ENCODE measurements at regions not wholly inside any gene's neighbourhood (a gene's known extent, or its start where the extent isn't known, plus 50 kb on each side); places are given as distances from the start of the nearest gene placed in this dataset.

DNA sequence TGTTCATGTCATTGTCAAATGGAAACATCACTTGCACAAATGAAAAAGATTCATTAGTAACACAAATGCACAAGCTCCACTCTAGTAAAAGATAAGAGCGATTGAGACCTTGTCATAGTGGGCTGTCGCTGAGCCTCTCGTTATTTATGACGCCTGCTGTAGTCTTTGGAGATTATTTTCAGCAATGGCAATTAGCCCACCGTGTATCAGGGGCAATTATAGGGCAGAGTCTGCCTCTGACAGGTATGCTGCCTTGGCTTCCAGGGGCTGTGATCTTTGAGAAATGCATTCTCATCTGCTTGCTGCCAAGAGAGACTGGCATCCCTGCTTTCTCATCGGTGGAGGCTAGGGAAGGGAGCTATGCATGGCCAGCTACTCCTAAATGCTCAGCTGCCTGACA is 426.8 kb upstream of the CLINT1 start:
- H2AFZ ChIP-seq (ENCODE audit: low read depth, low read length, severe bottlenecking), result no peak overlapping the region
- no peaks in the 10 kb centered on the region for H3K27me3 ChIP-seq (ENCODE audit: low read length)
- H3K9me3 ChIP-seq (ENCODE audit: insufficient read depth, low read length), result peaks cover 5% of the 10 kb centered on the region; the same call in 1 of the 2 replicates
- H3K36me3 ChIP-seq (ENCODE audit: low read length), result no peaks in the 10 kb centered on the region
- H4K20me1 ChIP-seq (ENCODE audit: low read depth, low read length), result no peaks in the 10 kb centered on the region
- H3K4me3 ChIP-seq (ENCODE audit: insufficient read depth, low read length, poor library complexity, severe bottlenecking), result no peak overlapping the region
- no peak overlapping the region for H3K27ac ChIP-seq (ENCODE audit: low read depth, low read length)
- no peak overlapping the region for H3K4me2 ChIP-seq (ENCODE audit: low read depth, low read length, poor library complexity, severe bottlenecking)
- no peak overlapping the region for H3K9ac ChIP-seq (ENCODE audit: low read length)
- TF ChIP-seq EZH2phosphoT487 (conservative IDR thresholded peaks at IDR 0.05; ENCODE audit: low read length), result no peak
- TF ChIP-seq, protein P1, sequence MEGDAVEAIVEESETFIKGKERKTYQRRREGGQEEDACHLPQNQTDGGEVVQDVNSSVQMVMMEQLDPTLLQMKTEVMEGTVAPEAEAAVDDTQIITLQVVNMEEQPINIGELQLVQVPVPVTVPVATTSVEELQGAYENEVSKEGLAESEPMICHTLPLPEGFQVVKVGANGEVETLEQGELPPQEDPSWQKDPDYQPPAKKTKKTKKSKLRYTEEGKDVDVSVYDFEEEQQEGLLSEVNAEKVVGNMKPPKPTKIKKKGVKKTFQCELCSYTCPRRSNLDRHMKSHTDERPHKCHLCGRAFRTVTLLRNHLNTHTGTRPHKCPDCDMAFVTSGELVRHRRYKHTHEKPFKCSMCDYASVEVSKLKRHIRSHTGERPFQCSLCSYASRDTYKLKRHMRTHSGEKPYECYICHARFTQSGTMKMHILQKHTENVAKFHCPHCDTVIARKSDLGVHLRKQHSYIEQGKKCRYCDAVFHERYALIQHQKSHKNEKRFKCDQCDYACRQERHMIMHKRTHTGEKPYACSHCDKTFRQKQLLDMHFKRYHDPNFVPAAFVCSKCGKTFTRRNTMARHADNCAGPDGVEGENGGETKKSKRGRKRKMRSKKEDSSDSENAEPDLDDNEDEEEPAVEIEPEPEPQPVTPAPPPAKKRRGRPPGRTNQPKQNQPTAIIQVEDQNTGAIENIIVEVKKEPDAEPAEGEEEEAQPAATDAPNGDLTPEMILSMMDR (IDR thresholded peaks at IDR 0.05; ENCODE audit: insufficient read depth, low read length, poor library complexity, severe bottlenecking), result no peak
- H3K79me2 ChIP-seq (ENCODE audit: insufficient read depth, low read length), result no peaks in the 10 kb centered on the region
- no peaks in the 10 kb centered on the region for H3K9me2 ChIP-seq (replicated peaks; ENCODE audit: insufficient read depth, low read length)
- no peaks in the 10 kb centered on the region for H3F3A ChIP-seq (ENCODE audit: insufficient read depth)

DNA sequence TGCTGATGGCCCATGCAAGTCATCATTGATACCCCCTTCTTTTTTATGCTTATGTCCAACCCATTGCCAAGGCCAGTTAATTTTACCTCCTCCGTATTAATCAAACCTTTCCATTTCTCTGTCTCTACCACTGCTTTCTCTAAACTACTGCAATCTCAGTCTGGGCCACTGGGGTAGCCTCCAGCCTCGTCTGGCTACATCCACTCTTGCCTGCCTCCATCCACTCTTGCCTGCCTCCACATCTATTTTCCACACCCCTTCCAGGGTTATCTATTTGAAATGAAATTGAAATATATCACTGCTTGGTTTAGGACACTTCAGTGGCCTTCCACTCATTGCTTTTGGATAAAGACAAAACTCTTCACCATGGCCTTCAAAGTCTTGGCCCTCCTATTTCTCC is 425.3 kb upstream of the CLINT1 start:
- H3K4me3 ChIP-seq (ENCODE audit: insufficient read depth, low read length, poor library complexity, severe bottlenecking), result no peak overlapping the region
- no peaks in the 10 kb centered on the region for H3K36me3 ChIP-seq (ENCODE audit: low read length)
- peaks cover 5% of the 10 kb centered on the region; the same call in 1 of the 2 replicates for H3K9me3 ChIP-seq (ENCODE audit: insufficient read depth, low read length)
- H3F3A ChIP-seq (ENCODE audit: insufficient read depth), result no peaks in the 10 kb centered on the region
- no peak overlapping the region for H2AFZ ChIP-seq (ENCODE audit: low read depth, low read length, severe bottlenecking)
- H3K27me3 ChIP-seq (ENCODE audit: low read length), result no peaks in the 10 kb centered on the region
- no peaks in the 10 kb centered on the region for H4K20me1 ChIP-seq (ENCODE audit: low read depth, low read length)
- no peaks in the 10 kb centered on the region for H3K79me2 ChIP-seq (ENCODE audit: insufficient read depth, low read length)
- H3K9ac ChIP-seq (ENCODE audit: low read length), result no peak overlapping the region
- no peaks in the 10 kb centered on the region for H3K9me2 ChIP-seq (replicated peaks; ENCODE audit: insufficient read depth, low read length)
- no peak for TF ChIP-seq EZH2phosphoT487 (conservative IDR thresholded peaks at IDR 0.05; ENCODE audit: low read length)
- TF ChIP-seq, protein P1 (IDR thresholded peaks at IDR 0.05; ENCODE audit: insufficient read depth, low read length, poor library complexity, severe bottlenecking), result no peak
- no peak overlapping the region for H3K4me2 ChIP-seq (ENCODE audit: low read depth, low read length, poor library complexity, severe bottlenecking)
- H3K27ac ChIP-seq (ENCODE audit: low read depth, low read length), result no peak overlapping the region

DNA sequence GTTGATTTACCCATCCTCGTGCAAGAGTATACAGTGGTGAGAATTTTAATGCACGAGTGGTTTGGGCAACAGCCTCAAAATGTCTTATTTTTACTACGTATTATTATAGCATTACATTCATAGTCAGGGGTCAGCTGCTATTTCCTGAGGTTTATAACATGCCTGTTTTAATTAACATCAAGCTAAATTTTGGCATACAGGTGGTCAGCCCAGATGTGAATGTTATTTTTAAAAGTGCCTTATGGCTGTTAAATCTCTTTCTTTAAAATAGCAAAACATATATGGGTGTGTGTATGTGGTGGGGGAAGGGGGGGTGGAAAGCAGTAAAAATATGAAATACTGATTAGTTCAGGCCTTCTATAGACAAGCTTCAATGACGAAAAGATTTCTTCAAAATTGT is 424.5 kb upstream of the CLINT1 start:
- Histone ChIP-seq H3K27me3 (ENCODE audit: low read length) (no peaks in the 10 kb centered on the region), H3K36me3 (ENCODE audit: low read length) (no peaks in the 10 kb centered on the region), H3K9ac (ENCODE audit: low read length) (no peak overlapping the region), H2AFZ (ENCODE audit: low read depth, low read length, severe bottlenecking) (no peak overlapping the region), H3K27ac (ENCODE audit: low read depth, low read length) (no peak overlapping the region), H3F3A (ENCODE audit: insufficient read depth) (no peaks in the 10 kb centered on the region), H3K4me2 (ENCODE audit: low read depth, low read length, poor library complexity, severe bottlenecking) (peak overlapping the region; percentile 30), H3K9me2 (replicated peaks; ENCODE audit: insufficient read depth, low read length) (no peaks in the 10 kb centered on the region), H3K4me3 (ENCODE audit: insufficient read depth, low read length, poor library complexity, severe bottlenecking) (no peak overlapping the region), H3K9me3 (ENCODE audit: insufficient read depth, low read length) (peaks cover 5% of the 10 kb centered on the region; the same call in 1 of the 2 replicates), H3K79me2 (ENCODE audit: insufficient read depth, low read length) (no peaks in the 10 kb centered on the region), H4K20me1 (ENCODE audit: low read depth, low read length) (no peaks in the 10 kb centered on the region)
- TF ChIP-seq, protein P1 (IDR thresholded peaks at IDR 0.05; ENCODE audit: insufficient read depth, low read length, poor library complexity, severe bottlenecking), result no peak
- no peak for TF ChIP-seq EZH2phosphoT487 (conservative IDR thresholded peaks at IDR 0.05; ENCODE audit: low read length)

Measured in SU-DHL-6 (cell line).